Left lung (tissue), 4 donors: ENCODE measurements at regions not wholly inside any gene's neighbourhood (a gene's known extent, or its start where the extent isn't known, plus 50 kb on each side); places are given as distances from the start of the nearest gene placed in this dataset.

Experiments
- ATAC-seq: fragments of 200-7000 bp; cut with Tn5 transposase; one replicate; pipeline ENCODE4 v1.9.1; 2020; ENCODE audit warnings: moderate library complexity
- DNase-seq, 4 donors: peaks; one replicate each; pipeline ENCODE4 v3.0.0-alpha.2; 2013 to 2020
- H3K27ac ChIP-seq, 2 donors: fragments of 200-600 bp; sonication (generic) in 1 of 2; one replicate each; pipeline versions ENCODE4 v1.5.0 to v1.8.0; 2020 to 2021
- H3K27me3 ChIP-seq, 2 donors: fragments of 200-600 bp; sonication (generic) in 1 of 2; one replicate each; pipeline versions ENCODE4 v1.5.0 to v1.8.0; 2020 to 2021
- H3K36me3 ChIP-seq, 2 donors: fragments of 200-600 bp; sonication (generic) in 1 of 2; one replicate each; pipeline versions ENCODE4 v1.5.0 to v1.8.0; 2020 to 2021
- H3K4me1 ChIP-seq, 2 donors: fragments of 200-600 bp; one replicate each; pipeline ENCODE4 v1.8.0; 2021
- H3K4me3 ChIP-seq, 2 donors: fragments of 200-600 bp; sonication (generic) in 1 of 2; one replicate each; pipeline versions ENCODE4 v1.5.0 to v1.8.0; 2020 to 2021; ENCODE audit warnings: mild to moderate bottlenecking in 1 of 2
- H3K9me3 ChIP-seq, 2 donors: fragments of 200-600 bp; sonication (generic) in 1 of 2; one replicate each; pipeline versions ENCODE4 v1.5.0 to v1.8.0; 2020 to 2021
- intact Hi-C, 2 donors: fragments of 100-400 bp; cut with DNase I; formaldehyde crosslinking; loops; one replicate each; pipeline versions ENCODE4 v1.11.2 to v1.14.2; 2022
- TF ChIP-seq, protein P1 (sequence below), 2 donors: fragments of 200-600 bp; sonication (generic) in 1 of 2; IDR thresholded peaks; one replicate each; pipeline versions ENCODE4 v1.5.0 to v1.8.0; 2021; ENCODE audit warnings: antibody characterized with exemption in 2 of 2
- donor health status: DM: no; HTN: yes; CAD: no.
- donor health status: DM: no; HTN: no; CAD: no.

DNA sequence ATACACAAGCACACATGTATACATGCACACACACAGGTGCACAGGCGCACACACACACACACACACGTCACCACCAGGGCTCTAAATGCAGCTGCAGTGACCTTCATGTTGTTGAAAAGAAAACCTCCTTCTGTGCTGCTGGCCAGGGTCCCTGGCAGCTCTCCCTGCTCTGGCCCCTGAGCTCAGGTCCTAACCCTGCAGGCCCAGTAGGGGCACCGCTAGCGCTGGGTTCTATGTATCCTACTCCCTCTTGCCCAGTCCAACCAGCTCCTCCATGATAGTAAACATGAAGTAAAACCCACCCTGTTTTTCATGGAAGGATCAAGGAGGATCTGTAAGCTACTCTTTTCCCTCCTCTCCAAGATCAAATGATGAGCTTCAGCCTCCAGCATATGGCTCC, 172.8 kb downstream of the RBFOX3 start:
- Histone ChIP-seq H3K4me1 (no peaks in the 10 kb centered on the region), H3K4me3 (no peak overlapping the region), H3K36me3 (no peaks in the 10 kb centered on the region), H3K27me3 (peaks cover 0 to 42% of the 10 kb centered on the region in 2 donors), H3K27ac (no peak overlapping the region), H3K9me3 (no peaks in the 10 kb centered on the region)
- TF ChIP-seq, protein P1, sequence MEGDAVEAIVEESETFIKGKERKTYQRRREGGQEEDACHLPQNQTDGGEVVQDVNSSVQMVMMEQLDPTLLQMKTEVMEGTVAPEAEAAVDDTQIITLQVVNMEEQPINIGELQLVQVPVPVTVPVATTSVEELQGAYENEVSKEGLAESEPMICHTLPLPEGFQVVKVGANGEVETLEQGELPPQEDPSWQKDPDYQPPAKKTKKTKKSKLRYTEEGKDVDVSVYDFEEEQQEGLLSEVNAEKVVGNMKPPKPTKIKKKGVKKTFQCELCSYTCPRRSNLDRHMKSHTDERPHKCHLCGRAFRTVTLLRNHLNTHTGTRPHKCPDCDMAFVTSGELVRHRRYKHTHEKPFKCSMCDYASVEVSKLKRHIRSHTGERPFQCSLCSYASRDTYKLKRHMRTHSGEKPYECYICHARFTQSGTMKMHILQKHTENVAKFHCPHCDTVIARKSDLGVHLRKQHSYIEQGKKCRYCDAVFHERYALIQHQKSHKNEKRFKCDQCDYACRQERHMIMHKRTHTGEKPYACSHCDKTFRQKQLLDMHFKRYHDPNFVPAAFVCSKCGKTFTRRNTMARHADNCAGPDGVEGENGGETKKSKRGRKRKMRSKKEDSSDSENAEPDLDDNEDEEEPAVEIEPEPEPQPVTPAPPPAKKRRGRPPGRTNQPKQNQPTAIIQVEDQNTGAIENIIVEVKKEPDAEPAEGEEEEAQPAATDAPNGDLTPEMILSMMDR (IDR thresholded peaks at IDR 0.05) = no peak
- intact Hi-C loops = no loop called here
- DNase-seq = peak in 1 of 4 donors; percentile 17
- no peak for ATAC-seq

DNA sequence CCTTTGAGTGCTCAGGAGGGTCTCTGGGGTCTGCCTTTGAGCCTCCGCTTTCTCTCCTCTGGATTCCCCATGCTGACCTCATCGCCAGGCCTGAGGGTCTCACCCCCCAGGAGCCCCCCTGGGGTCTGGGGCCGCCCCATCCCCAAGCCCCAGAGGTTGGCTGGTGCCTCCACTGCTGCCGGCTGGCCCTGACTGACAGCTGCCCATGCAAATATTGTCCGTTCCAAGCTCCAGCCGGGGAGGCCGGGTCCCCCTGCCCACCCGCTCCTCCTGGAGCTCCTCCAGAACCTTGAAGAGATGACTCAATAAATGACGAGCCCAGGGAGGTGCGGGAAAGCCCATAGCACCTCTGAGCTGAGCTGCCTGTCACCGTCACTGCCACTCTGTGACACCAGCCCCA, 173.8 kb downstream of the RBFOX3 start:
- no peak overlapping the region for H3K4me3 ChIP-seq
- ATAC-seq = no peak
- no peaks in the 10 kb centered on the region for H3K9me3 ChIP-seq
- H3K27ac ChIP-seq = no peak overlapping the region
- H3K27me3 ChIP-seq = peaks cover 0 to 52% of the 10 kb centered on the region in 2 donors
- H3K36me3 ChIP-seq = no peaks in the 10 kb centered on the region
- TF ChIP-seq, protein P1 (IDR thresholded peaks at IDR 0.05) = no peak
- peak in 1 of 4 donors; percentile 55 for DNase-seq
- intact Hi-C loops = no loop called here
- no peaks in the 10 kb centered on the region for H3K4me1 ChIP-seq

DNA sequence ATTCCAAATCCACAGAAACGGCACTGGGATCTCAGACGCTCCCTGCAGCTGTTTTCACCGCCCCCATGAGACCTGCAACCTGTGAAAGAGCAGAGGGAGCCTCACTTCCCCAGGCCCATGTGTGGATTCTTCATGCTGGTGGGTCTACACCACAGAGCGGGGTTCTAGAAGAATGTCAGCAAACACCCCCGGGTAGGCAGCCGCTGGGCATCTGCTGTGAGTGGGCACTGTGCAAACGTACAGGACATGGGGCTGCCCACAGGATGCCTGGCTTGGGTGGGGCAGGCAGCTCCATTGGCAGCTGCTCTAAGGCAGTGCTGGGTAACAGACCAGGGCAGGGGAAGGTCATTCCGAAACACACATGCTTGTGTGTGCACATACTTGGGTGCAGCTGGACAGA, 174.9 kb downstream of the RBFOX3 start:
- Histone ChIP-seq H3K36me3 (no peaks in the 10 kb centered on the region), H3K27me3 (peaks cover 0 to 52% of the 10 kb centered on the region in 2 donors), H3K27ac (no peak overlapping the region), H3K4me1 (no peaks in the 10 kb centered on the region), H3K9me3 (no peaks in the 10 kb centered on the region), H3K4me3 (no peak overlapping the region)
- intact Hi-C loops = no loop called here
- DNase-seq = peak in 1 of 4 donors; percentile 43
- TF ChIP-seq, protein P1 (IDR thresholded peaks at IDR 0.05) = no peak
- ATAC-seq = no peak

DNA sequence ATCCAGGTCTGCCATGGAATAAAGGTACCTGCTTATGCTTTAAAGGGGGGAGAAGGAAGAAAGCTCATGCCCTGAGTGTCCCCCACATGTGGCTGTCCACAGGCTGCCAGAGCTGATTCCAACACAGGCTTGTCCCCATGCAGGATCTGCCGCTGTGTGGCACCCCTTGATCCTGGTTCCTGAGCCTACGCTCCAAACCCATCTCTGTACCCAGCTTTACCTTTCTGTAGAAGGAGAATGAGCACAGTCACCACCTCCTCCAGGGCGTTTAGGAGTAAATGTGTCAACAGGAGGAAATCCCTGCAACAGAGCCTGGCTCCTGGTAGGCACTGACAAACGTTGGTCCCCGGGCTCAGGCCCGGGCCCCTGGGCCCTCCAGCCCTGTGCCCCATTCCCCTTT, 175.6 kb downstream of the RBFOX3 start:
- intact Hi-C loops = no loop called here
- no peaks in the 10 kb centered on the region for H3K9me3 ChIP-seq
- ATAC-seq (no peak), DNase-seq (peak in 1 of 4 donors; percentile 11)
- H3K4me1 ChIP-seq = no peaks in the 10 kb centered on the region
- H3K4me3 ChIP-seq = no peak overlapping the region
- TF ChIP-seq, protein P1 (IDR thresholded peaks at IDR 0.05) = no peak
- no peak overlapping the region for H3K27ac ChIP-seq
- peaks cover 0 to 52% of the 10 kb centered on the region in 2 donors for H3K27me3 ChIP-seq
- no peaks in the 10 kb centered on the region for H3K36me3 ChIP-seq

DNA sequence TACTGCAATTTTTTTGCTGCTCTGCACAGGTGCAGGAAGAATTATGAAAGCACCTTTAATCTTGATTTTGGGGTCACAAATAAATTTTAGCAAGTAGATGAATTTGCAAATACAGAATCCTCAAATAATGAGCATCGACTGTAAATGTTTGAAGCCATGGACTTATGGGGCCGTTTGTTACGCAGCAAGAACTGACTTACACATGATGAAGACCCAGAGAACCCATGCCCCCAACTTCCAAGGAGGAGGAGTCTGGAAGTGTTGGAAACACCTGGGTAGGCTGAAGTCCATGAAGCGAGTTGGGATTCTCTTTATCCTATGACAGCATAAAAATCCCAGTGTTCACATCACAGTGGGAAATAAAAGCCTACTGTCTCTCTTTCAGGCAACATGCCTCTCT, 176.6 kb downstream of the RBFOX3 start:
- H3K4me1 ChIP-seq = no peaks in the 10 kb centered on the region
- H3K36me3 ChIP-seq = no peaks in the 10 kb centered on the region
- no peak for ATAC-seq
- no peaks in the 10 kb centered on the region for H3K9me3 ChIP-seq
- no peak for DNase-seq
- no peak overlapping the region for H3K27ac ChIP-seq
- no peak overlapping the region for H3K4me3 ChIP-seq
- TF ChIP-seq, protein P1 (IDR thresholded peaks at IDR 0.05) = no peak
- intact Hi-C loops = no loop called here
- peaks cover 0 to 57% of the 10 kb centered on the region in 2 donors for H3K27me3 ChIP-seq
